ENCODE measurements at regions not wholly inside any gene's neighbourhood (a gene's known extent, or its start where the extent isn't known, plus 50 kb on each side); places are given as distances from the start of the nearest gene placed in this dataset.
"Not testable (repeated sequence)": the region's sequence is repeated elsewhere in the genome, so short reads cannot be mapped to it uniquely, and the experiment has no call there.

- DNase-seq (ENCODE audit: low spot score), result no peak
Measured at GRCh38 chr4:120005527-120005926, 61.1 kb downstream of the MAD2L1 start.

DNA sequence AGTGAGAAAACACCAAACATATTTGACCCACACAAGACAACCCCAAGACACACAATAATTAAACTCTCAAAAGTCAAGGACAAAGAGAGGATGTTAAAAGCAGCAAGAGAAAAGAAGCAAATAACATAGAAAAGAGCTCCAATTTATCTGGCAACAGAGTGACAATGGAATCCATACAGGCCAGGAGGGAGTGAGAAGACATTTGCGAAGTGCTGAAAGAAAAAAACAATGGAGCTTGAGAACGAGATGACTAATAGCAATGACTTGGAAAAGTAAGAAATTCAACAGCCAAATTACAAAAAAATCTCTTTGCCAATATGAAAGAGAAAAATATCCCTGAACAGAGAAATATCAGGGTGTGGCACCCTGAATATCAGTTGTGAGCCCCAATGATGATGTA, 61.6 kb downstream of the MAD2L1 start:
- no peak for DNase-seq (ENCODE audit: low spot score)

DNA sequence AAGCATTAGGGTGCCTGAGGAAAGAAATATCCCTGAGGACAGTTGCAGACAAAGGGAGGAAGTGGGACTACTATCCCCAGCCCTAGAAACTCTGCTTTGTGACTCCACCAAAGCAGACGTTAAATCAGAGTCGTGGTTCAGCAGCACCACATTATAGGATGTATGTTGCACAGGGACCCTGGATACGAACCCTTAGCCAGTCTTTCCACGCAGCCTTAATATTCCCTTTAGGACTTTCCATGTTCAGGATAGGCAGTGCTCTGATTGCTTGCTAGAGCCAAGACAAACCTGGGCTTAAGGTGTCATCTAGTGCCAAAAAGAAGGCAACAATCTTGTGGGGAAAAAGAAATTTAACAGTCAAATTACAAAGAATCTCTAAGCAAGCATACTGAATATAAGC, 62.6 kb downstream of the MAD2L1 start:
- DNase-seq (ENCODE audit: low spot score), result no peak

- no peak for DNase-seq (ENCODE audit: low spot score)
Measured at GRCh38 chr4:120003193-120003592, 63.5 kb downstream of the MAD2L1 start.

- no peak for DNase-seq (ENCODE audit: low spot score)
Measured at GRCh38 chr4:120001850-120002249, 64.8 kb downstream of the MAD2L1 start.

GRCh38 chr4:120000591-120001296, 65.9 kb downstream of the MAD2L1 start:
- no peak for DNase-seq (ENCODE audit: low spot score)

DNA sequence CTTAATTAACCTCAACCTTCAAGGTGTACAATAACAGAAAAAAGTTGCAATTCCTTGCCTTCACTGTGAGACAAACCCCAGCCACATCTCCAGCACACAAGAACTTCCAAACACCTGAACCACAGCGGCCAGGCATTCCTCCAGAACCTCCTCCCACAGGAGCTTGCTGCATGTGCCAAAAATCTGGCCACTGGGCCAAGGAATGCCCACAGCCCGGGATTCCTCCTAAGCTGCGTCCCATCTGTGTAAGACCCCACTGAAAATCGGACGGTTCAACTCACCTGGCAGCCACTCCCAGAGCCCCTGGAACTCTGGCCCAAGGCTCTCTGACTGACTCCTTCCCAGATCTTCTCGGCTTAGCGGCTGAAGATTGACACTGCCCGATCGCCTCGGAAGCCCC, 70.6 kb downstream of the MAD2L1 start:
- not testable (repeated sequence) for DNase-seq (ENCODE audit: low spot score)

DNA sequence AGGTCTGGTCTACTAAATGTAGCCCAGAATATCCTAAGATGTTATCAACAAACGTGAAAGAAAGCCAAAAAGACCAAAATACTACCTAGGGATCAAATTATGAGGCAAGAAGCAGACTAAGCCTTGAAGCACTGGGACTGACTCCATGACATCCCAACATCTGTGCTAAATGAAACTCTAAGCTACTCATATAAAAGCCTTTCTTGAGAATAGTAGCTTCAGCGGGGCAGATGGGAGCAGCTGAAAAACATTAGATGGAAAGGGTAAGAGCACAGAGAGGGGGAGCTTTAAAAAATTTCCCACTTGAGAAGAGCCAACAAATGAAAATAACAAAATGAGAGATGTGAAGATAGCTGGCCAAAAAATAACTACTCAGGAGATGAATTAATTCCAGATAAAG, 81.7 kb downstream of the MAD2L1 start:
- DNase-seq (ENCODE audit: low spot score), result no peak

- no peak for DNase-seq (ENCODE audit: low spot score)
Measured at GRCh38 chr4:119982756-119983155, 83.9 kb downstream of the MAD2L1 start.

DNA sequence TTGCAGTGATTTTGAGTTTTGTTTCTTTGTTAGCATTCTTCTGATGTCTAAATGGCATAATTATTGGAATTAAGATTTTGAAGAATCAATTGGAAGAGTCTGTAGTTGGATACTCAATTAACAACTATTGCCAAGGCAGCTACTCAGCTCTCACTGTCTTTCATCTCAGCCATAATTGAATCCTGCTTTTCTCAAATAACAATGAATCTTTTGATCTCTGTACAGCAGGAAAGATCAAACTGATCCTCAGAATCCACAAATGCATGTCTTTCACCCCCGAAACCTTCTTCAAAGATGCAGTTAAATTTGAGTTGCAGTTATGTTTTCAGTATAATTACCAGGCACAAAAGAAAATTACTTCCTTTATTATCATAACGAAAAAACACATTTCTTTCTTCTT, 86.2 kb downstream of the MAD2L1 start:
- no peak for DNase-seq (ENCODE audit: low spot score)

DNA sequence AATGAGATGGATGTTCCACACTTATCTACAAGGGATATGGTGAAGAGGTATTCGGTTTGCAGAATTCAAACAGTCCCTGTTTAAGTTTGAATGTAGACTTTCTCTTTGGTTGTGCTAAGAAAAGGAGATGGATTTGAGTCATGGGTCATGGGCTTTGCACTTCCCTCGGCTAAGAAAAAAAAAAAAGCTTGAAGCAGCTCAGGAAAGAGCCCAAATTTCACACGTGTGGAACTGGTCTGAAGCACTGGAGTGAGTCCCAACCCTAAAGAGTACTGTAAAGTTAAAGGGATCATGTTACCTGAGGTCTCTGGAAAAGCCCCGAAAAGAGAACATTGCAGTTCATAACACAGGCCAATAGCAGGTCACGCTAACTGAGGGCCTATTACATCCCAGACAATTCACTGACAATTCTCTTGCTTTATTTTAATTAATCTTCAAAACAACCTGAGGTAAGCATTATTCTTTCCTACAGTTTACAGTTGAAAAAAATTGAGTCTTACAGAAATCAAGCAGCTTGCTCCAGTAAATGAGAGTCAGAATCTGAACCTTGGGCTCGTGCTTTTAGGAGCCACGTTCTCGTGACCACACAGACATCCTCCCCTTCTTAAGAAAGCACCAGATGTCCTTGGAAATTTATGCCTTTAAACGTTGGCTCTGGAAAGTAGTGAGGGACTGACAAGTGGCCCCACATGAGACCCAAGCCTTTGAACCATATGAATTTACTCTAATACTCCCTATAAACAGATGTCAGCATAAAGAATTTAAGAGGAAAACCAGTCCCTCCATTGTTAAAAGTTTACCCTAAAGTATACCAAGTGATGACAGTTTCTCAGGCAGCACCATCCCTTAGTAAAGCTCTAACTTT, 89.3 kb downstream of the MAD2L1 start:
- DNase-seq (ENCODE audit: low spot score), result no peak

GRCh38 chr4:119971431-119972084, 95.1 kb downstream of the MAD2L1 start:
- no peak for DNase-seq (ENCODE audit: low spot score)

DNA sequence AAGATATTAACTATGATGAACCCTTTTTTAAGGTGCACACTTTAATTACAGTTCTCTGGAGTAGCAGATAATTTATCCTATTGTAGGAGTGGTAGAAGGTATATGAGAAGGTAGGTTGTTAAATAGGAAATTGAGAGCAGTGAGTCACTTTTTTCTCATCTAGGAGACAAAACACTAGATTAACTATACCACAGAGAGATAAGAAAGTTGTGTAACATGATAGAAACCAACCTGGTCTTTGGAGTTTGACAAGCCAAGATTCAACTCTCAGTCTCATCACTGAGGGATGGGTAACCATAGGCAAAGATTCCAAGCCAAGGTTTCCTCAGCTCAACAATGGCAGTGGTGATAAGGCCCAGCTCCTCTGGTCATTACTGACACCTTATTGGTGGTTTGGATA, 104.0 kb downstream of the MAD2L1 start:
- DNase-seq (ENCODE audit: low spot score), result no peak

DNA sequence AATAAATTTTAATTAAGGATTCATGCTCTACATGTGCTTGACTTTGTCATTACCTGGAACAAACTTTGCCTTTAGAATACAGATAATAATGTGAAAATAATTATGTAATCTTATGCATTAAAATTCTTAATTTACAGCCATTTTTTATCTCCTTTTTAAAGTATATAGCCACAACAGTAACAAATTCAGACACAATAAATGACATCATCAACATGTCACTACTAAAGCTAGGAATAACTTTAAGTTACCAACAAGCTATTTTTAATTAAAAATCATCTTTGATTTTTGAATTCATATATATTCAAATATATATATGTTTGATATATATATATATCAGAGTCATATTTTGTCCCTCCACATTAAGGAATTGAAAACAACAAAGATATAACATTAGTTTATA, 107.7 kb downstream of the MAD2L1 start:
- DNase-seq (ENCODE audit: low spot score), result no peak

DNA sequence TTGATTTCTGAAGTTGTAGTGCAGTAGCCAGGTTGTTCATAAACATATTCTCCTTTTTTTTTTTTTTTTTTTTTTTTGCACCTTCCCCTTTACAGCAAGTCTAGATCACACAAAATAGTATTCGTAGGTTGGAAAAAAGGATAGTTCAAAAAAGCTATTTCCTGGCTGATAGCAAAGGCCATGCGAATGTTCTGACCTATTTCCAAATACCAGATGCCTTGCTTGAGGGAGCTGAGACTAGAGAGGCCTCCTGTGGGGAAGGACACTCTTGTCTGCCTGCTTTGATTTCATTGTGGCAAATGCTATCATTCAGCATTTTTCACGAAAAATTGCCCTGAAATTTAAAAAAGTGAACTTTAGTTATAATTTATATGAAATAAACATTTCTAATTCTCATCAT, 111.4 kb downstream of the MAD2L1 start:
- DNase-seq (ENCODE audit: low spot score), result no peak

DNA sequence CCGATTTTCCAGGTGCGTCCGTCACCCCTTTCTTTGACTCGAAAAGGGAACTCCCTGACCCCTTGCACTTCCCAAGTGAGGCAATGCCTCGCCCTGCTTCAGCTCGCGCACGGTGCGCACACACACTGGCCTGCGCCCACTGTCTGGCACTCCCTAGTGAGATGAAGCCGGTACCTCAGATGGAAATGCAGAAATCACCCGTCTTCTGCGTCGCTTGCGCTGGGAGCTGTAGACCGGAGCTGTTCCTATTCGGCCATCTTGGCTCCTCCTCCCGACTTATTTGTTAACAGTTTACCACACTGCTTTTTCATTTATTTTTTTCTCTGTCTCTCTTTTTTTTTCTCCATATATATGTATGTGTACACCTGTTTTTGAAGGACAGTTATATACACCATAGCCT, 112.2 kb downstream of the MAD2L1 start:
- not testable (repeated sequence) for DNase-seq (ENCODE audit: low spot score)

DNA sequence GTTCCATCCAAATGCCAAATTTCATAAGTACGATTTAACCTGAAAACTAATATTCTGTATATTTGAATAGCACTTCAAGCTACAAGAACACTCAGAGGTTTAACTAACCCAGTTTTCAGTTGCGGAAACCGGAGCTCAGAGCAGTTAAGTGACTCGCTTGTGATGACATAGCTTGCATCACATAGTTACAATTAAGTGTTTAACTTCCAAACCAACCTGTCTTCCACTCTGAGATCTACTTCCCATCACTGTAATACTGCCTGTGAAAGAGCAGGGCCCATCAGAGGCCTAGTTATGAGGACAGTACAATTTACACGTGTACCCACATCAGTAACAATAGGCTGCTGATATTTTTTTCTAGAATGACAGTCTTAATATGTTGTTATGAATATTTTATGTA, 120.3 kb downstream of the MAD2L1 start:
- DNase-seq (ENCODE audit: low spot score), result no peak

- DNase-seq (ENCODE audit: low spot score), result no peak
Measured at GRCh38 chr4:119942806-119943205, 123.8 kb downstream of the MAD2L1 start.

GRCh38 chr4:119940557-119940956, 126.1 kb downstream of the MAD2L1 start:
- DNase-seq (ENCODE audit: low spot score), result no peak

DNA sequence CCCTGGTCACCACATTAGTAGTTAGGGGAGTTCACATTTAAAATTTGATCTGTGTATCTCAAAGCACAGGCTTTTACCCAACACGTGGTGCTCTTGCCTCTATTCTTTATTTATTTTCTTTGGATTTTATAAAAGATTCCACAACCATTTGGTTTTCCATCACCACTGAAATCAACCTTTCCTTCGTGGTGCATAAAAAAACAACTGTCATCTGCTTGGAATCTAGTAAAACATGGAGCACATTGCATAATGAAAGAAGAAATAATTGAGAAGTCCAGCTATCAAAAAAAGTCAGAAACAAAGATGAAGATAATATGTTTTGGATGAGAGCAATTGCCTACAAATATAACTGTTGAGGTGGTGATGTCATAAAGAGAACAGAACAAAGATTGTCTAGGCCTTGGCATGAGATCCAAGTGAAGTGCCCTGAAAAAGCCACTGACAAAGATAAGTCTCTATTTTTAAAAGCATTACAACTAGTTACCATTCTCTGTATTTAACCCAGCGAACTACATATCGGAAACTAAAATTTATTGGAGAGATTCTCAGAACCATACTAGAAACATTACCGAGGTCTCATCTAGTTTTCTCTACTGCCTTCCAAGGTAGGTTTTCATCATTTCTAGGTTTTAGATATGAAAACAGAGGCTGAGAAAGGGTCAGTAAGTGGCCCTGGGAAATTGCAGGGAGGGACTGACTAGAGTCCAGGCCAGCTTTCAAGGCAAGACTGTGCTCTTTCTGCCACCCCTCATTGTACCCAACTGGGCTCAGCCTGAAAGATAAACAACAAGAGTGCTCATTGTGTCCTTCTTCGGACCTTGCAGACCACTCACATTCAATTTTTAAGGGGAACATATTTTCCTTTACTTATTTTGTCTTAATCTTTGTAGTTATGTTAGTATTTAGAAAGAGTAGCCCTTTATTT, 127.3 kb downstream of the MAD2L1 start:
- no peak for DNase-seq (ENCODE audit: low spot score)

DNA sequence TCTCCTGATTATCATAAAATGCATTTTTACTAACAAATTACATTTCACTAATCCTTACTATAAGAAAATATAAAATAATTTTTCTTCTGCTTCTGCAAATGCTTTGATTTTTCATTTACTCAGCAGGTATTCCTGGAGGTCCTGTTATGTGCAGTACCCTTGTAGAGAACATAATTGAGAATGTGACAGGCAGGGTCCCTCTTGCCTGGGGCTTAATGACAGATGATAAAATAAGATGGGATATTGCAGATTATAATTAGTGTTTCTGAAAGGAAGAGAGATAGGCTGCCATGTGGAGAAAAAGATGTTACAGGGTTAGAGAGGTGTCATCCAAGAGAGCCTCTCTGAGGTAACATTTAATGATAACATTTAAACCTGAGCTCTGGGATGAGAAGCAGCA, 128.9 kb downstream of the MAD2L1 start:
- no peak for DNase-seq (ENCODE audit: low spot score)

GRCh38 chr4:119933606-119934005, 133.0 kb downstream of the MAD2L1 start:
- DNase-seq (ENCODE audit: low spot score), result no peak

All from SW480 (cell line).